Neural progenitor cell (in vitro differentiated cells): ENCODE measurements at regions not wholly inside any gene's neighbourhood (a gene's known extent, or its start where the extent isn't known, plus 50 kb on each side); places are given as distances from the start of the nearest gene placed in this dataset.

Experiments used
- DNase-seq: peaks from one replicate; pipeline ENCODE4 v3.0.0-alpha.2; 2016; ENCODE audit warnings: low spot score
- H2AFZ ChIP-seq: fragments of 200-600 bp; sonication (generic); replicated peaks from 2 replicates; pipeline ENCODE4 v1.6.1; 2016; ENCODE audit warnings: antibody characterized with exemption
- H3F3A ChIP-seq: fragments of 200-600 bp; sonication (generic); 2 replicates; pipeline ENCODE4 v1.6.1; 2016; ENCODE audit warnings: antibody characterized with exemption, low read depth
- H3K27ac ChIP-seq: fragments of 200-600 bp; sonication (generic); 2 replicates; pipeline ENCODE4 v1.5.1; 2016; ENCODE audit warnings: mild to moderate bottlenecking
- H3K27me3 ChIP-seq: fragments of 200-600 bp; sonication (generic); 2 replicates; pipeline ENCODE4 v1.6.1; 2016; ENCODE audit warnings: mild to moderate bottlenecking, moderate library complexity
- H3K36me3 ChIP-seq: fragments of 200-600 bp; sonication (generic); 2 replicates; pipeline ENCODE4 v1.5.1; 2016
- H3K4me1 ChIP-seq: fragments of 200-600 bp; sonication (generic); 2 replicates; pipeline ENCODE4 v1.6.1; 2016; ENCODE audit warnings: mixed run types
- H3K4me2 ChIP-seq: fragments of 200-600 bp; sonication (generic); 2 replicates; pipeline ENCODE4 v1.6.1; 2016
- H3K4me3 ChIP-seq: fragments of 200-600 bp; sonication (generic); 2 replicates; pipeline ENCODE4 v1.5.1; 2016
- H3K79me2 ChIP-seq: fragments of 200-600 bp; sonication (generic); 2 replicates; pipeline ENCODE4 v1.6.1; 2016; ENCODE audit warnings: low read depth
- H3K9ac ChIP-seq: fragments of 200-600 bp; sonication (generic); 2 replicates; pipeline ENCODE4 v1.6.1; 2016
- H3K9me3 ChIP-seq: fragments of 200-600 bp; sonication (generic); 2 replicates; pipeline ENCODE4 v1.5.1; 2016; ENCODE audit warnings: low read depth
- H4K20me1 ChIP-seq: fragments of 200-600 bp; sonication (generic); 2 replicates; pipeline ENCODE4 v1.6.1; 2016; ENCODE audit warnings: low read depth
- H3K27ac Mint-ChIP-seq: 3 replicates; pipeline ENCODE4 v1.8.0; 2021; ENCODE audit warnings: mixed read lengths
- H3K27me3 Mint-ChIP-seq: 2 replicates; pipeline ENCODE4 v1.8.0; 2022; ENCODE audit warnings: low read depth, mild to moderate bottlenecking, inconsistent platforms, moderate library complexity, mixed read lengths; ENCODE audit not compliant: insufficient read depth
- H3K36me3 Mint-ChIP-seq: 3 replicates; pipeline ENCODE4 v1.8.0; 2021; ENCODE audit warnings: mixed read lengths
- H3K4me1 Mint-ChIP-seq: 3 replicates; pipeline ENCODE4 v1.8.0; 2021; ENCODE audit warnings: mixed read lengths
- H3K4me3 Mint-ChIP-seq: 3 replicates; pipeline ENCODE4 v1.8.0; 2021; ENCODE audit warnings: mild to moderate bottlenecking, moderate library complexity, mixed read lengths
- H3K9me3 Mint-ChIP-seq: 3 replicates; pipeline ENCODE4 v1.8.0; 2020; ENCODE audit warnings: mixed read lengths
- EZH2 ChIP-seq: fragments of 200-600 bp; sonication (generic); IDR thresholded peaks from 2 replicates; pipeline ENCODE4 v1.6.1; 2017; ENCODE audit warnings: antibody characterized with exemption, mild to moderate bottlenecking, moderate library complexity
- EZH2phosphoT487 ChIP-seq: fragments of 200-600 bp; sonication (generic); IDR thresholded peaks from 2 replicates; pipeline ENCODE4 v1.6.1; 2017; ENCODE audit warnings: antibody characterized with exemption
- TF ChIP-seq, protein P1 (sequence below): fragments of 200-600 bp; sonication (generic); IDR thresholded peaks from 2 replicates; pipeline ENCODE4 v1.5.1; 2017; ENCODE audit warnings: antibody characterized with exemption, mild to moderate bottlenecking

DNA sequence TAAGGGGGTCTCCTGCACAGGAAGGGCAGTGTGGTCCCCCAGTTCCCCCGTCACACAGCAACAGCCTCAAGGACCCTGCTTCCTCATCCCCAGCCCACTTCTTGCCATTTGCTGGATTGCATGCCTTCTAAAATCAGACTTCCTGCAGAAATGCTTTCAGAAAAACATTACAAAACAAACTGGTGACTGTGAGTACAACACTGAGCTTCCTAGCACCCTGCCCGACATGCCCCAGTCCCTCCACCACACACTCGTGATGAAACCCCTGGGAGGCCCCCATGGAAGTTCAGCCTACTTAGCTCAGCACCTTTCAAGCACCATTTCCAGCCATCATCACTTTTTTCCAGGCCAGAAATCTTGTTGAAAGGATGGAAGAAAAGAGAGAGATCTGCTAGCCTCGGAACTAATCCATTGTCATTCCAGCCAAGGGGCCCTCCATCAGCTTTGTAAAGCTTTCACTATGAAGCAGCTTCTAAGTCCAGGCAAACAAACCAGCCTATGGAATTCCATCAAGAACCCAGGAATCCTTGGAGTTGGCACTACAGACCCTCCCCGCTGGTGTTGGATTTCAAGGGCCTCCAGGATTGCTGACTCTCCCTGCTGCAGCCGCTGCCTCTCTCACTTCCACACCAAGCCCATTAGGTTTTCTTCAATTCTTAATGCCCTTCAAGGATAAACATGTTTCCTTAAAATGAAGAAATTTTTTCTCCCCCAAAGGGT is 114.6 kb downstream of the C5orf15 start:
- H3K36me3 ChIP-seq = no peaks in the 10 kb centered on the region
- Mint-ChIP-seq H3K27ac (no peak overlapping the region), H3K36me3 (peaks cover 3% of the 10 kb centered on the region), H3K4me1 (peaks cover 15% of the 10 kb centered on the region), H3K27me3 (peaks cover 4% of the 10 kb centered on the region), H3K9me3 (peaks cover 6% of the 10 kb centered on the region), H3K4me3 (no peak overlapping the region)
- no peaks in the 10 kb centered on the region for H3K27me3 ChIP-seq
- no peak overlapping the region for H3K4me2 ChIP-seq
- TF ChIP-seq EZH2 = no peak
- TF ChIP-seq, protein P1, sequence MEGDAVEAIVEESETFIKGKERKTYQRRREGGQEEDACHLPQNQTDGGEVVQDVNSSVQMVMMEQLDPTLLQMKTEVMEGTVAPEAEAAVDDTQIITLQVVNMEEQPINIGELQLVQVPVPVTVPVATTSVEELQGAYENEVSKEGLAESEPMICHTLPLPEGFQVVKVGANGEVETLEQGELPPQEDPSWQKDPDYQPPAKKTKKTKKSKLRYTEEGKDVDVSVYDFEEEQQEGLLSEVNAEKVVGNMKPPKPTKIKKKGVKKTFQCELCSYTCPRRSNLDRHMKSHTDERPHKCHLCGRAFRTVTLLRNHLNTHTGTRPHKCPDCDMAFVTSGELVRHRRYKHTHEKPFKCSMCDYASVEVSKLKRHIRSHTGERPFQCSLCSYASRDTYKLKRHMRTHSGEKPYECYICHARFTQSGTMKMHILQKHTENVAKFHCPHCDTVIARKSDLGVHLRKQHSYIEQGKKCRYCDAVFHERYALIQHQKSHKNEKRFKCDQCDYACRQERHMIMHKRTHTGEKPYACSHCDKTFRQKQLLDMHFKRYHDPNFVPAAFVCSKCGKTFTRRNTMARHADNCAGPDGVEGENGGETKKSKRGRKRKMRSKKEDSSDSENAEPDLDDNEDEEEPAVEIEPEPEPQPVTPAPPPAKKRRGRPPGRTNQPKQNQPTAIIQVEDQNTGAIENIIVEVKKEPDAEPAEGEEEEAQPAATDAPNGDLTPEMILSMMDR = no peak
- no peak for TF ChIP-seq EZH2phosphoT487
- no peak overlapping the region for H3K27ac ChIP-seq
- no peaks in the 10 kb centered on the region for H3F3A ChIP-seq
- no peaks in the 10 kb centered on the region for H4K20me1 ChIP-seq
- peaks cover 10% of the 10 kb centered on the region for H3K4me1 ChIP-seq
- no peaks in the 10 kb centered on the region for H3K9me3 ChIP-seq
- no peak overlapping the region for H2AFZ ChIP-seq
- H3K4me3 ChIP-seq = no peak overlapping the region
- peak; percentile 56 for DNase-seq
- no peaks in the 10 kb centered on the region for H3K79me2 ChIP-seq
- H3K9ac ChIP-seq = no peak overlapping the region

DNA sequence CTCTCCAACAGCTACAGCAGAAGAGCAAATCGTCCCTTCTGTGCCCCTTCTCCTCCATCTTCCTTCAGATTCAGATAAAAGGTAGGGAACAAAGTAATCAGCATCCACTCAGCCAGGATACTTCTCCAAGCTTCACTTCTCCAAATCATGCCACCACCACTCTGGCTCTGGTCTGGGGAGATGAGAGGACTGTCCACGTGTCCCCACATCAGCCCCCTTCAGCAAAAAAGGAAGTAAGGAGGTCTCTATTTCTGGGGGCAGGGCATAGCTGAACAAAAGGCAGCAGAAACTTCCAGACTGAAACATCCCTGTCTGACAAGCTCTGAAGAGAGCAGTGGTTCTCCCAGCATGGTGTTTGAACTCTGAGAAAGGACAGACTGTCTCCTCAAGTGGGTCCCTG is 116.9 kb downstream of the C5orf15 start:
- no peak overlapping the region for H3K4me3 ChIP-seq
- H3K9me3 ChIP-seq = no peaks in the 10 kb centered on the region
- no peaks in the 10 kb centered on the region for H3K79me2 ChIP-seq
- H3K27ac Mint-ChIP-seq = no peak overlapping the region
- H3K27me3 Mint-ChIP-seq = peaks cover 2% of the 10 kb centered on the region
- TF ChIP-seq EZH2 (no peak), EZH2phosphoT487 (no peak)
- TF ChIP-seq, protein P1 = no peak
- H3K27ac ChIP-seq = no peak overlapping the region
- no peaks in the 10 kb centered on the region for H3K36me3 ChIP-seq
- no peak overlapping the region for H3K9ac ChIP-seq
- no peaks in the 10 kb centered on the region for H3F3A ChIP-seq
- H4K20me1 ChIP-seq = no peaks in the 10 kb centered on the region
- no peaks in the 10 kb centered on the region for H3K27me3 ChIP-seq
- DNase-seq = no peak
- peaks cover 21% of the 10 kb centered on the region for H3K4me1 Mint-ChIP-seq
- H3K9me3 Mint-ChIP-seq = peaks cover 3% of the 10 kb centered on the region
- peaks cover 10% of the 10 kb centered on the region for H3K4me1 ChIP-seq
- H3K36me3 Mint-ChIP-seq = peaks cover 3% of the 10 kb centered on the region
- H3K4me3 Mint-ChIP-seq = no peak overlapping the region
- no peak overlapping the region for H2AFZ ChIP-seq
- H3K4me2 ChIP-seq = no peak overlapping the region

DNA sequence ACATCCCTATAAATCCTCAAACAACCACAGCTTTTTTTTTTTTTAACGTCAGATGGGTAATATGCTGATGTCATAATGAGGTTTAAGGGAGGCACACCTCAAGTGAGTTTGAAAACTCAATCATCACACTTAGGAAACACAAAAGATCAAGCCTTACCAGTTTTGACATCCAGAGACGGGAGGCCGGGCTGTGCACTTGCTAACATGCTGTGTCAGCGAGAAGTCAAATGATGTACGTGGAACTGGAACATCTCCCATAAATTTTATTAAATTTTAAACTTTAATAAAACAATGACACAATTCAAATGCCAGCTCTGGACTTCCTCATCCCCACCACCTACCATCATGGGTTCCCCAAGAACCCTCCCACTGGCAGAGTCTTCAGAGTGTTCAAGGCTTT is 117.6 kb downstream of the C5orf15 start:
- Histone ChIP-seq H3K9me3 (no peaks in the 10 kb centered on the region), H3F3A (no peaks in the 10 kb centered on the region), H3K27ac (no peak overlapping the region), H4K20me1 (no peaks in the 10 kb centered on the region), H3K4me2 (no peak overlapping the region), H3K4me3 (no peak overlapping the region), H3K4me1 (peaks cover 10% of the 10 kb centered on the region), H2AFZ (no peak overlapping the region), H3K9ac (no peak overlapping the region), H3K79me2 (no peaks in the 10 kb centered on the region), H3K36me3 (no peaks in the 10 kb centered on the region), H3K27me3 (no peaks in the 10 kb centered on the region)
- Mint-ChIP-seq H3K4me1 (peaks cover 21% of the 10 kb centered on the region), H3K4me3 (no peak overlapping the region), H3K9me3 (peaks cover 5% of the 10 kb centered on the region), H3K27me3 (peaks cover 2% of the 10 kb centered on the region), H3K27ac (no peak overlapping the region), H3K36me3 (peaks cover 3% of the 10 kb centered on the region)
- no peak for DNase-seq
- TF ChIP-seq, protein P1 = no peak
- TF ChIP-seq EZH2phosphoT487 = no peak
- TF ChIP-seq EZH2 = no peak
